ENCODE measurements at regions not wholly inside any gene's neighbourhood (a gene's known extent, or its start where the extent isn't known, plus 50 kb on each side); places are given as distances from the start of the nearest gene placed in this dataset.

DNA sequence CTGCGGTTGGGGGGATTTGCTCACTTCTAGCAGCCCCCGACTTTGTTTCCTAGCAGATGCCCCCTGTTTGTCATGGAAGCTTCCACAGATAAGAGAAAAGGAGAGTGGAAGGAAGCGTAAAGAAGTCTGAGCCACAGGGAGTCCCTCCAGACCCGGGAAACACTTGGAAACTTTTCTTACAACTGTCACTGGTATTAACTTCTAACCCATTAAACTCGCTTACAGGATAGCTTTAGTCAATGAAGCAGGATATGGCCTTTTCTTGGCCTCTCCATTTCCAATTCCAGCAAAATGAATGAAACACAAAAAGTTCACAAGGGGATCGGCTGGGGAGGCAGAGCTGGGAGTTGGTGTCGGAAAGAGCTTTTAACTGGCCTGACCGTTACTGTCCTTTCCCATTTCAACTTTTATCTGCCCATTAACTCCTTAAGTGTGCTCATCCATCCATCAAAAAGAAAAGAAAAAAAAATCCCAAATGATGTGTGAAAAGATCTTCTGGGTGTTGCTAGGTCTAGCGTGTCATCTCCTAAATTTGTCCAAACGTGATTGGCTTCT, 231.9 kb upstream of the ARGLU1 start:
- FAIRE-seq (no peak), DNase-seq (ENCODE audit: insufficient read length, low spot score) (no peak)

DNA sequence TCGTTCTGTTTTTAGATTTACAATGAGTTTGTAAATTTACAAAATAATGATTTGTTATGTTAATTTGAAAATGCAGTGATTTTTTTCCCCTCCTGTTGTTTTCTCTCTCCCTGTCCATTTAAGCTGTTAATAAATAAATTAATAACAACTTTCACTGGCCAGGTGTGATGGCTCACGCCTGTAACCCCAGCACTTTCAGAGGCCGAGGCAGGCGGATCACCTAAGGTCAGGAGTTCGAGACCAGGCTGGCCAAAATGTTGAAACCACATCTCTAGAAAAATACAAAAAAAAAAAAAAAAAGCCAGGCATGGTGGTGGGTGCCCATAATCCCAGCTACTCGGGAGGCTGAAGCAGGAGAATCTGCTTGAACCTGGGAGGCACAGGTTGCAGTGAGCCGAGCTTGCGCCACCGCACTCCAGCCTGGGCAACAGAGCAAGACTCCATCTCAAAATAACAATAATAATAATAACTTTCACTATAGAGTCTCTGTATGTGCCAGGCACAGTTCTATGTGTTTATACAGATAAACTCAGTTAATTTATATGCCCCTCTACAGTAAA, 229.2 kb upstream of the ARGLU1 start:
- DNase-seq (ENCODE audit: insufficient read length, low spot score) = no peak
- no peak for FAIRE-seq

GRCh38 chr13:106796280-106797047, 228.5 kb upstream of the ARGLU1 start:
- FAIRE-seq = no peak
- no peak for DNase-seq (ENCODE audit: insufficient read length, low spot score)

DNA sequence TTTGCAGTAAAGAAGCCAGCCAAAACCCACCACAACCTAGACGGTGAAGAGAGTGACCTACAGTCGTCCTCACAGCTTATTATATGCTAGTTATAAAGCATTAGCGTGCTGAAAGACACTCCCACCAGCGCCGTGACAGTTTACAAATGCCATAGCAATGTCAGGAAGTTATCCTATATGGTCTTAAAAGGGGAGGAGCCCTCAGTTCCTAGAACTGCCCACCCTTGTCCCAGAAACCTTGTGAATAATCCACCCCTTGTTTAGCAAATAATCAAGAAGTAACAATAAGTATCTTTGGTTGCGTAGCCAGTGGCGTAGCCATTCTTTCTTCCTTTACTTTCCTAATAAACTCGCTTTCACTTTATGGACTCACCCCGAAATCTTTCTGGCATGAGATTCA, 227.9 kb upstream of the ARGLU1 start:
- FAIRE-seq (no peak), DNase-seq (ENCODE audit: insufficient read length, low spot score) (no peak)

- DNase-seq (ENCODE audit: insufficient read length, low spot score) (no peak), FAIRE-seq (no peak)
Observed at GRCh38 chr13:106794117-106794516, 226.2 kb upstream of the ARGLU1 start.

DNA sequence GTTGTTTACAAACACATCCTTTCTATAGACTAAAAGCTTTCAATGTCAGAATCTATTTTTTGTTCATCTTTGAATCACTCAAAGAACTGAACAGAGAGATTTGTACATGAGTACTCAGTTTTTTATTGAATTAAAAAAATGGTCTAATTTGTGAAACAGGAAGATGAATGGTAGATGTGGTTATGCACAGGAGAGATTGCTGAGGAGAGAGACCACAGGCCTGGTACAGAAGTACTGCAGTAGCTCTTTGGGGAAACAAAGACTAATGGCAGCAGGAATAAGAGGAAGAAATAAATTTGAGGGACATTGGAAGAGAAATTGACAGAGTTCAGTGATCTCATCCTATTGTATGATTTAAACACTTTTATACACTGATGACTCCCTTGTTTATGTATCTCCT, 222.0 kb upstream of the ARGLU1 start:
- no peak for FAIRE-seq
- no peak for DNase-seq (ENCODE audit: insufficient read length, low spot score)

DNA sequence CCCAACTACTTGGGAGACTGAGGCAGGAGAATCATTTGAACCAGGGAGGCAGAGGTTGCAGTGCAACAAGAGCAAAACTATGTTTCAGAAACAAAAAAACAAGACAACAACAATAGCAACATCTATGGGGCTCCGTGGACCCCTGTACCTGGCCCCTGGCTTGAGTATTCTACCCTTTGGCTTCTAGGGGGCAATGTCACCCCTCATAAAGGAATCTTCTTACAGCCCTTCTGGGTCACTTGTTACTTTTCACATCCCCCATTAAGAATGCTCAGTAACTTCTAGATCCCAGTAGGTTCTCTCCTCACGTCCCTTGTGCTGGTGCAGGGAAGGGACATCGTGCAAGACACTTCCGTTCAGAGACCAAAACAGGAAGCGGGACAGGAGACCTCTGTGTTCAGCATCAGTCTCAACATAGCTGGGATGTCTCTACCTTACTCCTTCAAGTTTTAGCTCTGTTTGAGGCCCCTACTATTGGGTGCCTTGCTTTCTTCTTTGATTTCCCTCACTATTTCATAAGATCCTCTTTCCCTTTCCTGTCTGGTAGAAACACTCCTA, 218.1 kb upstream of the ARGLU1 start:
- DNase-seq (ENCODE audit: insufficient read length, low spot score) (no peak), FAIRE-seq (no peak)

DNA sequence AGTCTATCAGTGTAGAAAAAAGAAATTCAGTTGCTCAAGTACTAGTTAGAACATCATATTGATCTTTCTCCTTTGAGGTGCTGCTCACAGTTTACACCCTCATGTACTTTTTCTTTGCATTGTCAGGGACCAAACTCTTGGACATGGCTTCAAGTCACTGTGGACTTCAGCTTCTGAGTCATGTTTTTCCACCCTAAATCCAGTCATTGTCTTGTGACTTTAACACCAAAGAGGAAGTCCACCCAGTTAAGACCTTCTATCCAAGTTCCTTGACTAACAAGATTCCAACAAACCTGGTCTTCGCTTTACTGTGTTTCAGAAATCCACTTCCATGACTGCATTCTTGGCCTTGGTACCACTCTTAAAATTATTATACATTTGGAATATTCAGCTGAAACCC, 206.7 kb upstream of the ARGLU1 start:
- FAIRE-seq = no peak
- DNase-seq (ENCODE audit: insufficient read length, low spot score) = no peak

- no peak for FAIRE-seq
- no peak for DNase-seq (ENCODE audit: insufficient read length, low spot score)
Observed at GRCh38 chr13:106772006-106772601, 204.2 kb upstream of the ARGLU1 start.

- DNase-seq (ENCODE audit: insufficient read length, low spot score) = no peak
- no peak for FAIRE-seq
Observed at GRCh38 chr13:106768991-106769390, 201.1 kb upstream of the ARGLU1 start.

- FAIRE-seq = no peak
- no peak for DNase-seq (ENCODE audit: insufficient read length, low spot score)
Observed at GRCh38 chr13:106762708-106763107, 194.8 kb upstream of the ARGLU1 start.

- DNase-seq (ENCODE audit: insufficient read length, low spot score) = no peak
Observed at GRCh38 chr13:106756446-106756845, 188.5 kb upstream of the ARGLU1 start.

GRCh38 chr13:106755542-106755941, 187.6 kb upstream of the ARGLU1 start:
- DNase-seq (ENCODE audit: insufficient read length, low spot score) = no peak
- no peak for FAIRE-seq

More at GRCh38 chr13:106756446-106756845, 188.5 kb upstream of the ARGLU1 start:
- FAIRE-seq = no peak

DNA sequence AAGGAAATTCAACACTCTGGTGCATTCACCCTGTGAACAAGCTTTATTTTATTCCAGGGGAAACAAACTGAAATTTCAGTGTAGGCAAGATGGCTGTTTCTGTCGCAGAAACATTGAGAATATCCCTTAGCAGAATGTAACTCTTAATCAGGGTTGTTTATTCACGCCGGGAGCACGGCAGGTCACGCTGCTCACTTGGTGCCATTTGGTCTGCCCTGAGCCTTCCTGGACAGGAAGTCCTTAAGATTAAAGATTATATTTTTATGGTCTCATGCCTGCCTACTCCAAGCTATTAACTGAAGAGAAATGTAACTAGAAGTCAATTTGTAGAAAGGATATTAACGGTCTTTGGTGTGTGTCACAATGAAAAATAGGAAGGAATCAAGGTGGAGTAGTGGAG, 185.3 kb upstream of the ARGLU1 start:
- DNase-seq (ENCODE audit: insufficient read length, low spot score) = no peak
- FAIRE-seq = no peak

DNA sequence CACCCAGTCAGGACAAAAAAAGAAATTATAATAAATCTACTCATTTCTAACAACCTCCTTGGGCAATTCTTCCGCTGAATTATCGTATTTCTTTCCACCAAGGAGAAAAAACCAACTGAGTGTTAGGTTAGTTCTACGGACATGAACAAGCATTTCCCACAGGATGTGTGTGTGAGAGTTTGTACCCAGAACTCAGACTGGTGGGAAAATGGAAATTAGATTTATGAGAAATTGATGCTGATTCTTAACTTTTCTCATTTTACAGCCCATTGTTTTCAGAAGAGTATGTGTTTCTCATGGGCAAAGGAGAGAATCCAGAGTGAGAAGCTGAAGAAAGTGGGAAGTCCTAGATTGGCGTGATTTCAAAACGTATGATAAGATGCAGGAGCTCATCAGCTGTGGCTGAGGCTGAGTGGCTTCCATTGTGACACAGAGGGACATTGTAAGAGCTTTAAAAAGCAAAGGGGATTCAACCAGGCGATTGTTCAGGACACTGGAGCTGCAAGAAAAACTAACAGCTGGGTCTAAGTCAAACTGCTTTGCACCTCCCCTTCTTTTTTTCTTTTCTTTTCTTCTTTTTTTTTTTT, 184.7 kb upstream of the ARGLU1 start:
- FAIRE-seq (no peak), DNase-seq (ENCODE audit: insufficient read length, low spot score) (no peak)

DNA sequence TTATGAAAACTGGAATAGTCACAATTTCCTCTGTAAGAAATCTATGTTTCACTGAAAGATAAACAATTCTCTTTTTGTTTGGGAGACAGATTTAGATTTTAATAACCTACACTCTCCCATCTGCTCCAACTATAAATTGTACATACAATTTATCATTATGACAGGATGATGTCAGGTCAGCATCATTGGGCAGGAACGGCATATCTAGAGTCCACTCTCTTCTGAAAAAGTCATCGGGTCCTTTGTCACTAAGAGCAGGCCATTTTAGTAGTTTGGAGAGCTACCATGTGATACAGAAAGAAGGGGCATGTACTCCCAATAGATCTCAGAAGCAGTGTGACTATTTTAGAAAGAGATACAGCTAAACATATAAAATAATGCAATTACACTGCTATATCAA, 180.8 kb upstream of the ARGLU1 start:
- no peak for DNase-seq (ENCODE audit: insufficient read length, low spot score)
- no peak for FAIRE-seq

GRCh38 chr13:106744516-106744915, 176.6 kb upstream of the ARGLU1 start:
- FAIRE-seq = no peak
- no peak for DNase-seq (ENCODE audit: insufficient read length, low spot score)

DNA sequence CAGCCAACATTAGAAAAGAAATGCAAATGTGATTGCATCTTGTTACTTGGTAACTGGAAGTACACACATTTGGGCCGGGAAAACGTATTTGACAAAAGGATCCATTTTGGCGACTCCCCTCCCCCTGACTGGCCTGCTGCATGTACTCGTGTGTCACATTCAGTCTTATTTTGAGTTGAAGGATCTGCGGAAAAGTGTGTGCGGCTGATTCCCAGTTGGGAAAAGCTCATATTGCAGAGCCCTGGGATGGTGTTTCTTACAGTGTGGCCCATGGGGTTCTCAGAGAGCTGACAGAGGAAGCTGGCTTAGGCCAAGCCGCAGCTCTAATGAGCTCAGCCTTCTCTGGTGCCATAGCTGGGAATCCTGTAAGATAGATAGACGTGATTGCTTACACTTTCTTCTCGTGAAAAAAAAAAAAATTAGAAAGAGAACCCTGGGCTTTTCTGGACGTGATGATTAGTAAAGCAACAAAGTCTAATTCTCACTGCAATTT, 170.3 kb upstream of the ARGLU1 start:
- DNase-seq (ENCODE audit: insufficient read length, low spot score) (no peak), FAIRE-seq (no peak)

DNA sequence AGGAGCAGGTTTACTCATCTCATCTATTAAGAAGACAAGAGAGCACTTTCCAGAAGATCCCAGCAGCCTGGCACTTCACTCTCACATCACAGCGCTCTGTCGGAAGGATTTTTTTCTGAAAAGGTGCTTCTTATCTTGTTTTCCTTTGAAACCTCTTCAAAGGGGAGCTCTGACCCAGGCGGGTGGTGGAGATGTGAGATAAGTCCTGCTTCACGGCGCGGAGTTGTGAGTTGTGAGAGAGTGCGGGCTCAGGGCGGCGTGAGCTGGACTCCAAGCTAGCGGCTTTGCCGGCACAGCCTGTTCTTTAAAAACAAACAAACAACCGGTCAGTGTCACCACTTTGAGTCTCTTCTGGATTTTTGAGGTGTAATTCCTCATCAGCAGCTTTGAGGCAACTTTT, 169.0 kb upstream of the ARGLU1 start:
- FAIRE-seq (no peak), DNase-seq (ENCODE audit: insufficient read length, low spot score) (no peak)

GRCh38 chr13:106734198-106734597, 166.3 kb upstream of the ARGLU1 start:
- DNase-seq (ENCODE audit: insufficient read length, low spot score) = no peak
- no peak for FAIRE-seq

- DNase-seq (ENCODE audit: insufficient read length, low spot score) (no peak), FAIRE-seq (no peak)
Observed at GRCh38 chr13:106723036-106723435, 155.1 kb upstream of the ARGLU1 start.
